ENCODE measurements at regions not wholly inside any gene's neighbourhood (a gene's known extent, or its start where the extent isn't known, plus 50 kb on each side); places are given as distances from the start of the nearest gene placed in this dataset.

- H3K4me3 ChIP-seq (ENCODE audit: low read depth, low read length): no peak overlapping the region
- no peak for DNase-seq (ENCODE audit: low read depth)
Observed at GRCh38 chr18:42182728-42183700, 228.0 kb downstream of the PIK3C3 start.

GRCh38 chr18:42183746-42184145 lies 228.7 kb downstream of the PIK3C3 start:
- DNase-seq (ENCODE audit: low read depth): peak; percentile 84
- H3K36me3 ChIP-seq (ENCODE audit: control insufficient read depth, insufficient read depth, low read length): no peaks in the 10 kb centered on the region
- H3K27me3 ChIP-seq (ENCODE audit: control insufficient read depth, insufficient read depth, low read length): no peaks in the 10 kb centered on the region
- no peak for TF ChIP-seq CTCF (IDR thresholded peaks at IDR 0.05; ENCODE audit: insufficient read depth, low read length, poor library complexity, severe bottlenecking)
- H3K4me3 ChIP-seq (ENCODE audit: low read depth, low read length): no peak overlapping the region

More at GRCh38 chr18:42182728-42183700, 228.0 kb downstream of the PIK3C3 start:
- Histone ChIP-seq H3K27me3 (ENCODE audit: control insufficient read depth, insufficient read depth, low read length) (no peaks in the 10 kb centered on the region), H3K36me3 (ENCODE audit: control insufficient read depth, insufficient read depth, low read length) (no peaks in the 10 kb centered on the region)
- TF ChIP-seq CTCF (IDR thresholded peaks at IDR 0.05; ENCODE audit: insufficient read depth, low read length, poor library complexity, severe bottlenecking): no peak

GRCh38 chr18:42184685-42185477 lies 229.8 kb downstream of the PIK3C3 start:
- no peaks in the 10 kb centered on the region for H3K27me3 ChIP-seq (ENCODE audit: control insufficient read depth, insufficient read depth, low read length)
- H3K36me3 ChIP-seq (ENCODE audit: control insufficient read depth, insufficient read depth, low read length): no peaks in the 10 kb centered on the region
- H3K4me3 ChIP-seq (ENCODE audit: low read depth, low read length): no peak overlapping the region
- no peak for TF ChIP-seq CTCF (IDR thresholded peaks at IDR 0.05; ENCODE audit: insufficient read depth, low read length, poor library complexity, severe bottlenecking)
- DNase-seq (ENCODE audit: low read depth): no peak

GRCh38 chr18:42185486-42185885 lies 230.5 kb downstream of the PIK3C3 start:
- Histone ChIP-seq H3K27me3 (ENCODE audit: control insufficient read depth, insufficient read depth, low read length) (no peaks in the 10 kb centered on the region), H3K4me3 (ENCODE audit: low read depth, low read length) (no peak overlapping the region), H3K36me3 (ENCODE audit: control insufficient read depth, insufficient read depth, low read length) (no peaks in the 10 kb centered on the region)
- DNase-seq (ENCODE audit: low read depth): no peak
- TF ChIP-seq CTCF (IDR thresholded peaks at IDR 0.05; ENCODE audit: insufficient read depth, low read length, poor library complexity, severe bottlenecking): no peak

- TF ChIP-seq CTCF (IDR thresholded peaks at IDR 0.05; ENCODE audit: insufficient read depth, low read length, poor library complexity, severe bottlenecking): no peak
- no peak for DNase-seq (ENCODE audit: low read depth)
Observed at GRCh38 chr18:42187611-42188380, 232.8 kb downstream of the PIK3C3 start.

More at GRCh38 chr18:42187611-42188380, 232.8 kb downstream of the PIK3C3 start:
- H3K36me3 ChIP-seq (ENCODE audit: control insufficient read depth, insufficient read depth, low read length): no peaks in the 10 kb centered on the region
- H3K27me3 ChIP-seq (ENCODE audit: control insufficient read depth, insufficient read depth, low read length): no peaks in the 10 kb centered on the region
- H3K4me3 ChIP-seq (ENCODE audit: low read depth, low read length): no peak overlapping the region
